ENCODE measurements at regions not wholly inside any gene's neighbourhood (a gene's known extent, or its start where the extent isn't known, plus 50 kb on each side); places are given as distances from the start of the nearest gene placed in this dataset.

GRCh38 chr6:9405825-9406224 lies 970.5 kb upstream of the SLC35B3 start:
- TF ChIP-seq GATA1 (IDR thresholded peaks at IDR 0.05; ENCODE audit: low read depth, low read length) (no peak), POLR2A (IDR thresholded peaks at IDR 0.05; ENCODE audit: low read length) (no peak)
- DNase-seq = no peak

DNA sequence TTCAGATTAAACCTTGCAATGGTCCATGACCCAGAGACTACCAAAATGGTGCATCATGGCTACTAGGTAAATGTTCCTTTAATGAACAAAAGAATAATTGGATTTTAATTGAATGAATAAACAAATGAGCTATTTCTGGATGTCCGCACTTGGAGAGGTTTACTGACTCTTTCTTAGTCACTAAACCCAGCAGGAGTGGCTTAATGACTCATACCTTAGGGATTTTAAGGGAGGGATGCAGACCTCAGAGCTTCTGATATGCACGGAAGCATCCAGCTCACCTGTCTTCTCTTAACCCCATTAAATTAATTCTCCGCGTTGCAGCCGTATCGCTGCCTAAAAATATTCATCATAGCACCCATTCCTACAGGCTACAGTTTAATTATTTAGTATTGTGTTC lies 970.0 kb upstream of the SLC35B3 start:
- no peak for DNase-seq
- TF ChIP-seq POLR2A (IDR thresholded peaks at IDR 0.05; ENCODE audit: low read length) = no peak
- TF ChIP-seq GATA1 (IDR thresholded peaks at IDR 0.05; ENCODE audit: low read depth, low read length) = no peak

GRCh38 chr6:9404351-9405146 lies 969.2 kb upstream of the SLC35B3 start:
- TF ChIP-seq GATA1 (IDR thresholded peaks at IDR 0.05; ENCODE audit: low read depth, low read length) (no peak), POLR2A (IDR thresholded peaks at IDR 0.05; ENCODE audit: low read length) (no peak)
- DNase-seq = no peak

GRCh38 chr6:9403736-9404135 lies 968.4 kb upstream of the SLC35B3 start:
- no peak for DNase-seq
- TF ChIP-seq GATA1 (IDR thresholded peaks at IDR 0.05; ENCODE audit: low read depth, low read length) = no peak
- TF ChIP-seq POLR2A (IDR thresholded peaks at IDR 0.05; ENCODE audit: low read length) = no peak

GRCh38 chr6:9401960-9402359 lies 966.6 kb upstream of the SLC35B3 start:
- TF ChIP-seq GATA1 (IDR thresholded peaks at IDR 0.05; ENCODE audit: low read depth, low read length) (no peak), POLR2A (IDR thresholded peaks at IDR 0.05; ENCODE audit: low read length) (no peak)
- no peak for DNase-seq

DNA sequence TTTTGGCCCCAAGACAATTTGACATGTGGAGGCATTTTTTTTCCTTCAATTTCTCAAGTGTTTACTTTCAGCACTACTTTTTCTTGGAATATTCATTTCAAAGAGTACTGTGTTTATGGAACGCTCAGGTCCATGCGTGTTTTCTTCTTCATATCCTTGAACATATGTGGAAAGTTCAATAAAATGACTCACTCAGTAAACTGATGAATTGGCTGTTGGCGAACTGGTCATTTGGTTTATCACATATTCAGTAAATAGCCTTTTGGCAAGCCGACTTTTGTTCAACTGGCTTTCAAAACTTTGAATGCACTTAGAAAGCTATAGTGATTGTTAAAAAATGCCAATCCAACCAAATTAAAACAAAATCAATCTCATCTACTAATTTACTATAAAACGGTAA lies 964.6 kb upstream of the SLC35B3 start:
- TF ChIP-seq GATA1 (IDR thresholded peaks at IDR 0.05; ENCODE audit: low read depth, low read length) (no peak), POLR2A (IDR thresholded peaks at IDR 0.05; ENCODE audit: low read length) (no peak)
- DNase-seq = no peak

DNA sequence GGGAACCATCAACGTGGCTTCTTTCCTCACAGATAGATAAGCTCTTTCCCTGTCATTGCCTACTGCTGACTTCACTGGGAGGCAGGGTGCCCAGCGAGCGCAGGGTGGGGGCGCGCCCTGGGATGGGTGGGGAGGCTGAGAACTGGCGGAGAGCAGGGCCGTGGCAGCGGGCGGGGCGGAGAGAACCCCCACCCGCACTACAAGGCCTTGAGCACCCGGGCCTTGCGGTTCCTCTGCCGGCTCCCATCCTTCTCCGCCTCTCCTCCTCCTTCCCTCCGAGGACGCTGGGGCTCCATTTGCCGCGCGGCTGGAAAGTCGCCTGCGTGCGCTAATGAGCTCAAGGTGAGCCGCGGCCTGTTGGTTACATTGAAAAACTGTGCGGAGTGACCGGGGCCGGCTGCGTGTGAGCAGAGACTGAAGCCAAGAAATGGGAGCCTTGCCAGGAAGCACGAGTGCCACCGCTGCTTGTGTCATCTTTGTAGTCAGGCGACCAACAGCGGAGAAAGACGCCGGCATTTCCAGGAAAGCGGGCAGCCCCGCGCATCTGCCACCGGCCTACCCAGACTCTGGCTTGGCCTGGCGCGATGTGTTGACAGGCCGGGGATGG lies 963.5 kb upstream of the SLC35B3 start:
- TF ChIP-seq GATA1 (IDR thresholded peaks at IDR 0.05; ENCODE audit: low read depth, low read length) (no peak), POLR2A (IDR thresholded peaks at IDR 0.05; ENCODE audit: low read length) (no peak)
- no peak for DNase-seq

DNA sequence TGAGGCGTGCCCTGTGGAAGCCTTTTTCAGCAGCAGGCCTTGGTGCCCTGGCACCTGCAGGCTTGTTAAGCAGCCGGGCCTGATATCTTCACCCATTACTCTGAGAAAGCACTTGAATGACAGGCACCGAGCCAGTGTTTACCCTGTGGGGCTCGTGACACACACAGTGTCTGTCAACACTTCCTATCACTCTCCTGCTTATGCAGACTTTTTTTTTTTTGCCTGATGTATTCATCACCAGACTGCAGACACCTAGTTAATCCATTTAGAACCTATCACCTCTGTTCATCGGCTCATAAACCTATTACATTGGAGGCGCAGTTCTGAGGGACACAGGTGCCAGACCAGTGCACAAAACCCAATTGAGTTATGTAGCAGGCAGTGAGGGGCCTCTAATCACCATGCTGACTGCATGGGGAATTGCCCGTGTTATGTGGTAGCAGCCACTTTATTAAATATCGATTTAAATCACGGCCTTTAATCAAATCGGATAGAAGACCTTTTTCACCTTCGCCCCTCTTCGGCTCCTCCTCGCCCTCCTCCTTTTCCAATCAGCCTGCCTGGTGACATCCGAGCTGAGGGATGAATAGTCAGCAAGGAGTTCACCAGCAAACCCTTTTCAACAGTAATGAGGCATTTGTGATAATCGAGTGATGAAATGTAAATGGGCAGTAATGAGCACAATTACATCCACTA lies 962.9 kb upstream of the SLC35B3 start:
- DNase-seq = no peak
- TF ChIP-seq GATA1 (IDR thresholded peaks at IDR 0.05; ENCODE audit: low read depth, low read length) (no peak), POLR2A (IDR thresholded peaks at IDR 0.05; ENCODE audit: low read length) (no peak)

DNA sequence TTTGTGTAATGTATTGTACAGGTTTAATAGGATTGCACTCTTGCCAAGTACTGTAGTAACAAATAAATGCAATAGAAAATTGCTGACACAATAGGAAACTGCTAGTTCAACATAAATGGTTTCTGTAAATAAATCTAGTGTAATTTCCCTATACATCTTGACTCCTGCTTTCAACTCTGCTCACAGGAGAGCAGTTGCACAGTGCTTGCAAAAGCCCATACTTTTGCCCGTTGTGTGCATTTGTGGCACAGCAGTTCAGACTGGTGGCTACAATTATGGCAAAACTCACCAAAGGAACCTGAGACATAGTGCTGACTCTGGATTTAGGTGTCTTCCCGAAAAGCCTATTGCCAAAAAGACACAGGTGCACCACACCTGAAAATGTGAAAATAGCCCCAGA lies 953.3 kb upstream of the SLC35B3 start:
- DNase-seq = no peak
- TF ChIP-seq POLR2A (IDR thresholded peaks at IDR 0.05; ENCODE audit: low read length) = no peak
- TF ChIP-seq GATA1 (IDR thresholded peaks at IDR 0.05; ENCODE audit: low read depth, low read length) = no peak

GRCh38 chr6:9380568-9380967 lies 945.2 kb upstream of the SLC35B3 start:
- TF ChIP-seq POLR2A (IDR thresholded peaks at IDR 0.05; ENCODE audit: low read length) (no peak), GATA1 (IDR thresholded peaks at IDR 0.05; ENCODE audit: low read depth, low read length) (no peak)
- DNase-seq = no peak

- TF ChIP-seq GATA1 (IDR thresholded peaks at IDR 0.05; ENCODE audit: low read depth, low read length) = no peak
- no peak for TF ChIP-seq POLR2A (IDR thresholded peaks at IDR 0.05; ENCODE audit: low read length)
- DNase-seq = no peak
These were observed 938.0 kb upstream of the SLC35B3 start for GRCh38 chr6:9373308-9373707.

DNA sequence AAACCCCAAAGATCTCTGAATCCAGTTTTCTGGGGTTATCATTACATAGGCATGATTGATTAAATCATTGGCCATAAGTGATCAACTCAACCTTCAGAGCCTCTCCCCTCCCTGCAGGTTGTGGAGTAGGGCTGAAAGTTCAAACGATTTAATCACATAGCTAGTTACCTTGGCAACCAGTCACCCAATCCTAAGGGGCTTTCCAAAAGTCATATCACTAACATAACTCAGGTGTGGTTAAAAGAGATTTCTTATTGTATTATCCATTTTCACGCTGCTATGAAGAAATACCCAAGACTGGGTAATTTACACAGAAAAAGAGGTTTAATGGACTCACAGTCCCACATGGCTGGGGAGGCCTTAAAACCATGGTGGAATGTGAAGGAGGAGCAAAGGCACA lies 935.1 kb upstream of the SLC35B3 start:
- TF ChIP-seq GATA1 (IDR thresholded peaks at IDR 0.05; ENCODE audit: low read depth, low read length) (no peak), POLR2A (IDR thresholded peaks at IDR 0.05; ENCODE audit: low read length) (no peak)
- DNase-seq = no peak

GRCh38 chr6:9365378-9365777 lies 930.0 kb upstream of the SLC35B3 start:
- TF ChIP-seq POLR2A (IDR thresholded peaks at IDR 0.05; ENCODE audit: low read length) (no peak), GATA1 (IDR thresholded peaks at IDR 0.05; ENCODE audit: low read depth, low read length) (no peak)
- no peak for DNase-seq

GRCh38 chr6:9361749-9362148 lies 926.4 kb upstream of the SLC35B3 start:
- TF ChIP-seq POLR2A (IDR thresholded peaks at IDR 0.05; ENCODE audit: low read length) (no peak), GATA1 (IDR thresholded peaks at IDR 0.05; ENCODE audit: low read depth, low read length) (no peak)
- DNase-seq = no peak
